ENCODE measurements at regions not wholly inside any gene's neighbourhood (a gene's known extent, or its start where the extent isn't known, plus 50 kb on each side); places are given as distances from the start of the nearest gene placed in this dataset.

DNA sequence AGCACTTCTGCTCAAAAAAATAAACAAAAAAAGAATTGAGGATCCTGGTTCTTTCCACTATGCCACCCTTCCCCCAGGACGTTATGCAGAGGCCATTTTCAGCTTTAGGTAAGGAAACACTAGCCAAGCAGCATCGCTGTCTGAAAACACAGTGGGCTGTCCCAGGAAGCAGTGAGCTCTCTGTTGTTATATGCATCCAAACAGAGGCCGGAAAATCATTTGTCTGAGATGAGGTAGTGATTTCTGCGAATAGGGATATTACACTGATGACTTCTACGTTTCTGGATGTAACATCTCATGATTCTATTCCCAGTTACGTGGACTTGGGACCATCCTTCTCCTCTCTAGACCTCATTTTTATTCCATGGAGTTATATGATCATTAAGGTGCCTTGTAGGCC lies 137.2 kb downstream of the OMA1 start:
- TF ChIP-seq EZH2 (IDR thresholded peaks at IDR 0.05; ENCODE audit: insufficient read depth, poor library complexity, severe bottlenecking) (no peak), EZH2phosphoT487 (IDR thresholded peaks at IDR 0.05; ENCODE audit: insufficient read depth, low read depth) (no peak)
